Mucosa of gallbladder (tissue), 1 donor: ENCODE measurements at regions not wholly inside any gene's neighbourhood (a gene's known extent, or its start where the extent isn't known, plus 50 kb on each side); places are given as distances from the start of the nearest gene placed in this dataset.

Experiments used
- DNase-seq: peaks from one replicate; pipeline ENCODE4 v3.0.0-alpha.2; 2020; ENCODE audit warnings: low spot score
- donor health status: DM: no; HTN: no; CAD: no.

- no peak for DNase-seq
These were observed 373.1 kb upstream of the GNPDA2 start for GRCh38 chr4:45099471-45099870.

GRCh38 chr4:45094684-45095083, 368.3 kb upstream of the GNPDA2 start:
- DNase-seq, result no peak

GRCh38 chr4:45082101-45082500, 355.7 kb upstream of the GNPDA2 start:
- DNase-seq, result no peak

DNA sequence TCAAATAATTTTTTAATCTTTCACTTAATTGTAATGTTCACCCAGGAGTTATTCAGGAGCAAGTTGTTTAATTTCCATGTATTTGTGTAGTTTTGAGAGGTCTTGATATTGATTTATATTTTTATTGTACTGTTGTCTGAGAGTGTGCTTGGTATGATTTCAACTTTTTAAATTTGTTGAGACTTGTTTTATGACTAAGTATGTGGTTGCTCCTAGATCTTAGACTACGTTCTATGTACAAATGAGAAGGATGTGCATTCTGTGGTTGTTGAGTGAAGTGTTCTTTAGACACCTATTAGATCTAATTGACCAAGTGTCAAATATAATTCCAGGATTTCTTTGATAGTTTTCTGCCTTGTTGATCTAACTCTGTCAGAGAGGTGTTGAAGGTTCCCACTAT, 353.3 kb upstream of the GNPDA2 start:
- DNase-seq, result no peak

- no peak for DNase-seq
These were observed 351.8 kb upstream of the GNPDA2 start for GRCh38 chr4:45078201-45078600.

- DNase-seq, result no peak
These were observed 346.6 kb upstream of the GNPDA2 start for GRCh38 chr4:45072981-45073380.

DNA sequence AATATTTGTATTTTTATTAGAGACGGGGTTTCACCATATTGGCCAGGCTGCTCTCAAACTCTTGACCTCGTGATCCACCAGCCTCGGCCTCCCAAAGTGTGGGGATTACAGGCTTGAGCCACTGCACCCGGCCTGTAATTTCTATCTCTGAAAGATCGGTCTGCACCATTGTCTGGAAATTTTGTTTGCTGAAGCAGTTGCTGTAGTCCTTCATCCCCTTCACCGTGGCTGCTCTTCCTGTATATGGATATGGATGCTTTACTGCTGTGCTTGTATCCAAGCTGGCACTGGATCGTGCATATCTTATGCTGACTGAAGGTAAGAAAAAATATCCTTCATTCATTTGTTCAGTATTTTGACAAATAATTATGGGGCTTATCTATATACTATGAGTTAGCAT, 338.4 kb upstream of the GNPDA2 start:
- DNase-seq, result no peak

- DNase-seq, result no peak
These were observed 337.3 kb upstream of the GNPDA2 start for GRCh38 chr4:45063696-45064095.

- no peak for DNase-seq
These were observed 336.7 kb upstream of the GNPDA2 start for GRCh38 chr4:45062935-45063545.

GRCh38 chr4:45043911-45044310, 317.6 kb upstream of the GNPDA2 start:
- no peak for DNase-seq

DNA sequence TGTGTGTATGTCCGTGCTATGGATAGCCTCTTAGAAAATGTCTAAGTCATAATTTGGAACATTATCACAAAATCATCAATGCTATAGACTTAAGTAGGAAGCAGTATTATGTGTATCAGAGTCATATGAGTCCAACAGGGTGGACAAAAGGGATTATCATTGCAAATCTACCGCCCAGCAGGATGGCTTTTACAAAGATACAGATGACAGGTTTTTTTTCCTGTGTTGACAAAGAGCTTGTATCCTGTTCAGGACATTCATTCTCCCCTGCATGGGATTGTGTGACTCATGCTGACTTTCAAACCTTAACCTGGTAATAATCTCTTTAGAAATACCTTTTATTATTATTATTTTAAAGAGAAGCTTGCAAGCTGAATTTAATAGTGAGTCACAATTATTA, 310.3 kb upstream of the GNPDA2 start:
- DNase-seq, result no peak

DNA sequence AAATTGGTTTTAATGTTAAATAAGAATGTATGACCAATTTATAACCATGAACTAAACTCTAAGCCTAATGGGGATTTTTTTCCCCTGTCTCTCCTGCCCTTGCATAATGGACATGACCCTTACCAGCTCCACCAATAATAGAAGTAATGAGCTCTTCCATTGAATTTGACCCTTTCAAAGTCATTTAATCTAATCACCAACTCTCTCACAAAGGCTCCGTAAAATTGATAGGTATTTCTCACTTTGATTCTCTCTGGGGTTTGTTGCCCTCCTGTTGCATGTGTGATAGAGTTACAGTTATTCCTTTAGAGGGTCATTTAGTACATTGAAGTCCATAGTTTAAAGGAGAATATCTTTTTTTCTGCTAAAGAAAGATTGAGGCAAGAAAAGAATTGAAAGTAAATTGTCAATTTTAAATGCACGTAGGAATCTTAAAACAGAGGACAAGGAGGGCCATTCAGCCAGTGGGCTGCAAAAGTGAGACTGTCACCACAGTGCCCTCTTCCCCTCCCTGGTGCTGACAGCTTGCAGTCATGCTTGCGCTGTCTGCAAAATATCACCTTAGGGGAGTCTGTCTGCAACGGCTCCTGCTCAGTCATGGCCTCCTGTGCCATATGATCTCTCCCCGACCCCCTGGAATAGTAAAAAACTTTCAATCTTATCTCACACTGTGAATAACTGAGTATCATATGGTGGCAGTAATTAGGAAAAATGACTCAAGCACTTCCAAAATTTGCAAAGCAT, 307.5 kb upstream of the GNPDA2 start:
- DNase-seq, result no peak

- DNase-seq, result no peak
These were observed 303.7 kb upstream of the GNPDA2 start for GRCh38 chr4:45030059-45030458.

DNA sequence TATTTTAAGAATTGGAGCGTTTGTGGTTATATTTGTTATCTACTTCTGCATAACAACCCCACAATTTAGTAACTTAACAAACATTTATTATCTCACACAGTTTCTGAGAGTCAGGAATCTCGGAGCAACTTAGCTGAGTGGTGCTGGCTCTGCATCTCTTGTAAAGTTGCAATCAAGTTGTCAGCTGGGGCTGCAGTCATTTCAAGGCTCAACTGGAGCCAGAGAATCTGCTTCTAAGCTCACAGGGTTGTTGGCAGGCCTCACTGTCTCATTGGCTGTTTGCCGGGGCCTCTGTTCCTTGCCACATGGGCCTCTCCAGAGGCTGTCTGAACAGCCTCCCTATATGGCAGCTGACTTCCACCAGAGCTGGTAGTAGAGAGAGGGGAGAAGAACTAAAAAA, 281.2 kb upstream of the GNPDA2 start:
- DNase-seq, result no peak

GRCh38 chr4:45006078-45006477, 279.7 kb upstream of the GNPDA2 start:
- no peak for DNase-seq

- no peak for DNase-seq
These were observed 278.6 kb upstream of the GNPDA2 start for GRCh38 chr4:45004847-45005565.

- no peak for DNase-seq
These were observed 278.0 kb upstream of the GNPDA2 start for GRCh38 chr4:45004326-45004725.

DNA sequence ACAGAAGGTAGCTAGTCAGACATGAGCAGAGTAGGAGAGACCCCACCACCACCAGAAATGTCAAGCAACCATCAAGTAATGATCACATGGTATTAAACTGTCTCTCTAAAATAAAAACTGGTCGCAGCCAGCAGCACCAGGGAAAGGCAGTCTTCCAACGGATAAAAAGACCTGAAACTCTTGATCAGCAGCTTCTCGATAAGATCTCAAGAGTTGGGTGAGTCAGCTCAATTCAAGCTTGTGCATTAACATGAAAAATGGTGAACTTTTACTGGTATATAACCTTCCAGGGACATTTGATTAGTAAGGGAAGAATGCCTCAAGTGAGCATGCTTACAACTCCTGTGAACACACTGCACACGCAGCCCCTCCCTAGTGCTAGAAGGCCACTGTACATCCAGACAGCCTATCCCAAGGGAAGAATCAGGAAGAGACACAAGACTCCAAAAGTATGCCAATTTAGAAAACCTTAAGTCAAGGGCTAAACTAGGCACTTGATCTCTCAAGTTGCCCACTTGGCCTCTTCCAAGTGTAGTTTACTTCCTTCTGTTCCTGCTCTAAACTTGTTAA, 270.0 kb upstream of the GNPDA2 start:
- DNase-seq, result no peak

DNA sequence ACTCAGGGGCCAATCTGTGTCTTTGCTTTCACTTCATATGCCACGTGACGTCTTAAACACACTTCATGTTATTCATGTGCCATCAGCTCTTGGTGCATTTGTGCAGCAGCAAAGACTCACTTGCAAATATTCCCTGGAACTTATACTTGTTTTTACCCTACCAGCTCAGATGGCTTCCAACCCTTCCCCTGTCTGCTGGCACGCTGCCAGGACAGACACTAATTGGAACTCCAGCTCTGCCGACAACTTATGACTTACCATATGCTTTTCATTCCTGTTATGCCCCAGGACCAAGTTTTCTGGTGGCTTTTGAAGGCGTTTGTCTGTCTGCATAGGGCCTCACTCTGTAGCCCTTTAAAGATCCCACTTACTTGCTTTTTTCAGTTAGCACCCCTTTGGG, 261.7 kb upstream of the GNPDA2 start:
- DNase-seq, result no peak

DNA sequence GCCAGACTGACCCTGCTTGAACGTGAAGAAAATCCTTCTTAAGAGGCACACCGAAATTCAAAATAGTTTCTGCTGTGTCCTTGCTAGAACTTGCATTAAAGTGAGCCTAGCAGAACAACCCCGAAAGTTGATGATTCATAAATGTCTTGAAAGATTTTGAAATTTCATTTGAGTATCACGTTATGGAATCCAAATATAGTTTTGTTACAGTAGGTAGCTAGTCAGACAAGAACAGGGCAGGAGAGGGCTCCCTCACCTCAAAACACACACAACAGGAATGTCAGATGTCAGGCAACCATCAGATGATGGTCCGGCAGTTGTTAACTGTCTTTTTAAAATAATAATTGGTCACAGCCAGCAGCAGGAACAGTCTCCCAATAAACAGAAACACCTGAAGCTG, 259.6 kb upstream of the GNPDA2 start:
- DNase-seq, result no peak

DNA sequence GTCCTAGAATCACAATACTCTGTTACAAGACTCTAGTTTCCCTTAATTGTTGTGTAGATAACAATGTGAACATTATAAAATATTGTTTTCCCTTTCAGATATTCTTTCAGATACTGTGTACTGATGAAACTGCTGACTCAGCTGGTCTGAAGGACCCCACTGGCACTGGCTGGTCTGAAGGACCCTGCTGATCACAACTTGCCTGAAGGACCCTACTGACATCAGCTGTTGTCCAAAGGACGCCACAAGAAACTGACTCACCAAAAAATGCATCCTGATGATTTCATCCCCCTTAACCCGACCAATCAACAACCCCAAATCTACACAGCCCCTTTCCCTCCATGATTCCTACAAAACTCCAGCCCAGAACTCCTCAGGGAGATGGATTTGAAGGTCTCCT, 258.8 kb upstream of the GNPDA2 start:
- no peak for DNase-seq

DNA sequence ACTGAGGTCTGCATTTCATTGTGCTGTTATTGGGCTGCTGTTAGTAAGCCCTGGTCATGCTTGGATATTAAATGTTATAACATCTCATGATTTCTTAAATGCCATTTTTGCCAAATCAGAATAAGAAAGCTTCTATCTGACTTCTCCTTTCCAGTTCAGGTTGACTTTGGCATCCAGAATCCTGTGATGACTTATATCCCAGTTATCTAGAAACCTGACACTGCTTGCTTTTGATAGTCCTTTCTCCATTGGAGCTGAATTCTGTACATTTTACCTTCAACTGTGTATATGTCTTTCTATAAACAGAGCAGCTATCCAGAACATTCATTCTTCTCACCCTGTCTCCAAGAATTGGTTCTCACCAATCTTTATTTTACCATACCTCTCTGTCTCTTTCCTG, 257.7 kb upstream of the GNPDA2 start:
- DNase-seq, result no peak

DNA sequence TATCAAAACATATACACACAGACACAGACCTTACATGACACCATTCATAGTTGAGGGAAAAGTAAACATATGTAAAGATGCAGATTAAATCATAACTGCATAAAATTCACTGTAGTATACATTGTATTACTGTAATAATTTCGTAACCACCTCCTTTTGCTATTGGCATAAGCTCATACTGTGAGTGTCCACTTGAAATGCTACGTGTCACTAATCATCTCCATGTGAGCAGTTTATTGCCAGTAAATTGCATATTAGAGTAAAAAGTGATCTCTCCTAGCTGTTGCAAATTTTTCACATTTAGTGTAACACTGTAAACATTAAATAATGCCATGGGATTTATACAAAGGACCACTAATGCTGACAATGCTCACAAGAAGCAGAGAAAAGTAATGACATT, 256.7 kb upstream of the GNPDA2 start:
- DNase-seq, result no peak
